ENCODE measurements at regions not wholly inside any gene's neighbourhood (a gene's known extent, or its start where the extent isn't known, plus 50 kb on each side); places are given as distances from the start of the nearest gene placed in this dataset.

DNA sequence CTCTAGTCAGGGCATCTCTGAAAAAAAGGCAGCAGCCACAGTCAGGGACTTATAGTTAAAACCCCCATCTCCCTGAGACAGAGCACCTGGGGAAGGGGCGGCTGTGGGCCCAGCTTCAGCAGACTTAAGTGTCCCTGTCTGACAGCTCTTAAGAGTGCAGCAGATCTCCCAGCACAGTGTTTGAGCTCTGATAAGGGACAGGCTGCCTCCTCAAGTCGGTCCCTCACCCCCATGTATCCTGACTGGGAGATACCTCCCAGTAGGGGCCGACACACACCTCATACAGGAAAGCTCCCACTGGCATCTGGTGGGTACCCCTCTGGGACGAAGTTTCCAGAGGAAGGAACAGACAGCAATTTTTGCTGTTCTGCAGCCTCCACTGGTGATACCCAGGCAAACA, 129.0 kb downstream of the ANXA5 start:
- TF ChIP-seq EZH2phosphoT487 (conservative IDR thresholded peaks at IDR 0.05; ENCODE audit: low read length): no peak
- TF ChIP-seq, protein P1, sequence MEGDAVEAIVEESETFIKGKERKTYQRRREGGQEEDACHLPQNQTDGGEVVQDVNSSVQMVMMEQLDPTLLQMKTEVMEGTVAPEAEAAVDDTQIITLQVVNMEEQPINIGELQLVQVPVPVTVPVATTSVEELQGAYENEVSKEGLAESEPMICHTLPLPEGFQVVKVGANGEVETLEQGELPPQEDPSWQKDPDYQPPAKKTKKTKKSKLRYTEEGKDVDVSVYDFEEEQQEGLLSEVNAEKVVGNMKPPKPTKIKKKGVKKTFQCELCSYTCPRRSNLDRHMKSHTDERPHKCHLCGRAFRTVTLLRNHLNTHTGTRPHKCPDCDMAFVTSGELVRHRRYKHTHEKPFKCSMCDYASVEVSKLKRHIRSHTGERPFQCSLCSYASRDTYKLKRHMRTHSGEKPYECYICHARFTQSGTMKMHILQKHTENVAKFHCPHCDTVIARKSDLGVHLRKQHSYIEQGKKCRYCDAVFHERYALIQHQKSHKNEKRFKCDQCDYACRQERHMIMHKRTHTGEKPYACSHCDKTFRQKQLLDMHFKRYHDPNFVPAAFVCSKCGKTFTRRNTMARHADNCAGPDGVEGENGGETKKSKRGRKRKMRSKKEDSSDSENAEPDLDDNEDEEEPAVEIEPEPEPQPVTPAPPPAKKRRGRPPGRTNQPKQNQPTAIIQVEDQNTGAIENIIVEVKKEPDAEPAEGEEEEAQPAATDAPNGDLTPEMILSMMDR (IDR thresholded peaks at IDR 0.05; ENCODE audit: insufficient read depth, low read length, poor library complexity, severe bottlenecking): no peak
- Histone ChIP-seq H2AFZ (ENCODE audit: low read depth, low read length, severe bottlenecking) (no peak overlapping the region), H3K9me2 (replicated peaks; ENCODE audit: insufficient read depth, low read length) (no peaks in the 10 kb centered on the region), H3K9me3 (ENCODE audit: insufficient read depth, low read length) (no peaks in the 10 kb centered on the region), H3K4me3 (ENCODE audit: insufficient read depth, low read length, poor library complexity, severe bottlenecking) (no peak overlapping the region), H3K36me3 (ENCODE audit: low read length) (no peaks in the 10 kb centered on the region), H3F3A (ENCODE audit: insufficient read depth) (no peaks in the 10 kb centered on the region), H4K20me1 (ENCODE audit: low read depth, low read length) (no peaks in the 10 kb centered on the region), H3K4me2 (ENCODE audit: low read depth, low read length, poor library complexity, severe bottlenecking) (no peak overlapping the region), H3K9ac (ENCODE audit: low read length) (no peak overlapping the region), H3K79me2 (ENCODE audit: insufficient read depth, low read length) (no peaks in the 10 kb centered on the region), H3K27ac (ENCODE audit: low read depth, low read length) (no peak overlapping the region), H3K27me3 (ENCODE audit: low read length) (no peaks in the 10 kb centered on the region)

DNA sequence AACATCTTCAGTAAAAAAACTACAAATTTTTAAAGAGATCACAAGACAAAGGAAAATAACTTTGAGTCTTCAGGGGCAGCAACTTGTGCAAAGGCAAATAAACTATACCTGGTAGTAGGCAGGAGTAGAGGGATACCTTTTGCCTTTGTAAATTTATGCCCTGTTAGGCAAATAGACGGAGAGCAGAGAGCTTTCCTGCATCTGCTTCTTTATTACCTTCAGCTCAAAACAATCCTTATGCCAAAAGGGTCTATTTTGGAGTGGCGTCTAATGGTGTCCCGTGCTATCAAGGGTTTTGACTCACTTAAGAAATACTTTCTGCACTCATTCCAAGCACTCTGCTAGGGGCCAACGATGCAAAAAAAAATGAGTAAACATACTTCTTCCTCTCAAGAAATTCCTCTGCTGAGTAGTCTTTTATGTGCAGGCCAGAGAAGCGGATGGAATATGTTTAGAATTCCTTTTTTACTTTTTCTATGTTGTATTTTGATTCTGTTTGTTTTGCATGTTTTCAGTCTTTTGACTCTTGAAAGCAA, 131.9 kb downstream of the ANXA5 start:
- H3K9me3 ChIP-seq (ENCODE audit: insufficient read depth, low read length): no peaks in the 10 kb centered on the region
- H4K20me1 ChIP-seq (ENCODE audit: low read depth, low read length): no peaks in the 10 kb centered on the region
- no peaks in the 10 kb centered on the region for H3F3A ChIP-seq (ENCODE audit: insufficient read depth)
- H3K27ac ChIP-seq (ENCODE audit: low read depth, low read length): no peak overlapping the region
- no peak overlapping the region for H3K4me2 ChIP-seq (ENCODE audit: low read depth, low read length, poor library complexity, severe bottlenecking)
- H3K79me2 ChIP-seq (ENCODE audit: insufficient read depth, low read length): no peaks in the 10 kb centered on the region
- no peak for TF ChIP-seq EZH2phosphoT487 (conservative IDR thresholded peaks at IDR 0.05; ENCODE audit: low read length)
- TF ChIP-seq, protein P1 (IDR thresholded peaks at IDR 0.05; ENCODE audit: insufficient read depth, low read length, poor library complexity, severe bottlenecking): no peak
- H2AFZ ChIP-seq (ENCODE audit: low read depth, low read length, severe bottlenecking): no peak overlapping the region
- H3K36me3 ChIP-seq (ENCODE audit: low read length): no peaks in the 10 kb centered on the region
- H3K9me2 ChIP-seq (replicated peaks; ENCODE audit: insufficient read depth, low read length): no peaks in the 10 kb centered on the region
- H3K4me3 ChIP-seq (ENCODE audit: insufficient read depth, low read length, poor library complexity, severe bottlenecking): no peak overlapping the region
- H3K27me3 ChIP-seq (ENCODE audit: low read length): no peaks in the 10 kb centered on the region
- no peak overlapping the region for H3K9ac ChIP-seq (ENCODE audit: low read length)

DNA sequence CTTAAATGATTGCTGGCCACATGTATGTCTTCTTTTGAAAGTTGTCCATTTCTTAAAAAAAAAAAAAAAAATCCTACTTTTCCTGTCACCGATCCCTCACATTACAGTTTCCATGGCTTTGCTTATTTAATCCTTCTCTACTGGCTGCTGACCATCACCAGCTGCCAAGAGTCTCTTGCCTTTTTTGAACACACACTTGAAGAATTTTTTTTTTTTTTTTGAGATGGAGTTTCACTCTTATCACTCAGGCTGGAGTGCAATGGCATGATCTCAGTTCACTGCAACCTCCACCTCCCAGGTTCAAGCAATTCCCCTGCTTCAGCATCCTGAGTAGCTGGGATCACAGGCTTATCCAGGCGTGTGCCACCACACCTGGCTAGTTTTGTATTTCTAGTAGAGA, 134.0 kb downstream of the ANXA5 start:
- Histone ChIP-seq H3K9me2 (replicated peaks; ENCODE audit: insufficient read depth, low read length) (no peaks in the 10 kb centered on the region), H4K20me1 (ENCODE audit: low read depth, low read length) (no peaks in the 10 kb centered on the region), H3K79me2 (ENCODE audit: insufficient read depth, low read length) (no peaks in the 10 kb centered on the region), H3K9ac (ENCODE audit: low read length) (no peak overlapping the region), H3K27ac (ENCODE audit: low read depth, low read length) (no peak overlapping the region), H2AFZ (ENCODE audit: low read depth, low read length, severe bottlenecking) (no peak overlapping the region), H3K4me2 (ENCODE audit: low read depth, low read length, poor library complexity, severe bottlenecking) (no peak overlapping the region), H3K27me3 (ENCODE audit: low read length) (no peaks in the 10 kb centered on the region), H3K9me3 (ENCODE audit: insufficient read depth, low read length) (no peaks in the 10 kb centered on the region), H3F3A (ENCODE audit: insufficient read depth) (no peaks in the 10 kb centered on the region), H3K36me3 (ENCODE audit: low read length) (no peaks in the 10 kb centered on the region), H3K4me3 (ENCODE audit: insufficient read depth, low read length, poor library complexity, severe bottlenecking) (no peak overlapping the region)
- no peak for TF ChIP-seq EZH2phosphoT487 (conservative IDR thresholded peaks at IDR 0.05; ENCODE audit: low read length)
- TF ChIP-seq, protein P1 (IDR thresholded peaks at IDR 0.05; ENCODE audit: insufficient read depth, low read length, poor library complexity, severe bottlenecking): no peak

Data from SU-DHL-6 (cell line).